Activated CD8-positive, alpha-beta memory T cell treated with anti-CD3 and anti-CD28 coated beads for 4 hours (primary cell): ENCODE measurements at regions not wholly inside any gene's neighbourhood (a gene's known extent, or its start where the extent isn't known, plus 50 kb on each side); places are given as distances from the start of the nearest gene placed in this dataset.
"Not testable (repeated sequence)": the region's sequence is repeated elsewhere in the genome, so short reads cannot be mapped to it uniquely, and the experiment has no call there.

ENCODE experiments used
- DNase-seq, 2 donors: peaks; one replicate each; pipeline ENCODE4 v3.0.0-alpha.2; 2020; ENCODE audit warnings: low read depth in 2 of 2

DNA sequence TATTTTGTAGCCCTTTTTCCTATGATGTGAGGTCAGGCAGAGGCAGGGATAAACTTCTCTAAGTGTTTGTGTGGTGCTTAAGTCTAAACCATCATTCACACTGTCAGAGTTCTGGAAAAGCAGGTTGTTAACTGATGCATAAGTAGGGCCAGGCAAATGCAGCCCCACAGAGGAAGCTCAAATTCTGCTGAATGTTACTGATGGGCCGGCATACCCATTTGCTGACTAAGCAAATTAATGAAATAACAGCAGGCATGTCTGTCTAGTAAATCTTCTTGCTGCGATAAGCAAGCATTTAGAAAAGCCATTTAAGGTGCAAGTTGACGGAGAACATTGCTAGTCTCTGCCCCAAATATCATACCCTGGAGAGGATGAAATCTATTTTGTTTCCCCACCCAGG lies 523.2 kb upstream of the CCDC196 start:
- DNase-seq = no peak

DNA sequence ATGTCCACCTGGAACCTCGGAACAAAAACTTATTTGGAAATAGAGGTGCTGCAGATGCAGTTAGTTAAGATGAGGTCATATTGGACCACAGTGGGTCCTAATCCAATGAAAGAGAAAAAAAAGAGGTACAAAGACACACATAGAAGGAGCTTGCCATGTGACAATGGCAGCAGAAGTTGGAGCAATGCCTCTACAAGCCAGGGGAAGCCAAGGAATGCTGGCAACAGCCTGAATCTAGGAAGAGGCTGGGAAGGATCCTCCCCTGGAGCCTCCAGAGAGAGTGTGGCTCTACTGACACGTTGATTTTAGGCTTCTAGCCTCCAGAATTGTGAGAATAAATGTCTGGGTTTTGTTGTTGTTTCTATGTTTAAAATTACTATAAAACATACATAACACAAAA lies 521.8 kb upstream of the CCDC196 start:
- DNase-seq = no peak

DNA sequence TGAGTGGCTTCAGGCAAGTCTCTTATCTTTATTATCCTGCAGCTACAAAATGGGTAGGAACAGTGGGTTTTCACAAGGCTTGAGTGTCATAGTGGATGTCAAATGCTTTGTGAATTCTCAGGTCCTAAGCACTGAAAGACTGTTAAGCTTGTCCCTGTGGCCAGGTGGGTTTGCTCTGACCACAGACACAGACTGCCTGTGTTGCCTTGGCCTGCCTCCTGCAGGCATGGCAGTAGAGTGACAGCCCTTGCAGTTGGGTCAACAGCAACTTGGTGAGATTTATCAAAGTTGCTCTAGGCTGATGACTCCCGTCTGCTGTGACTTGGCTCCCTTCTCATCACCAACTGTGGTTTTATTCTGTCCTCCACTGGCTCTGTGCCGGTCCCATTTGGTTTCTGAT lies 520.0 kb upstream of the CCDC196 start:
- no peak for DNase-seq

DNA sequence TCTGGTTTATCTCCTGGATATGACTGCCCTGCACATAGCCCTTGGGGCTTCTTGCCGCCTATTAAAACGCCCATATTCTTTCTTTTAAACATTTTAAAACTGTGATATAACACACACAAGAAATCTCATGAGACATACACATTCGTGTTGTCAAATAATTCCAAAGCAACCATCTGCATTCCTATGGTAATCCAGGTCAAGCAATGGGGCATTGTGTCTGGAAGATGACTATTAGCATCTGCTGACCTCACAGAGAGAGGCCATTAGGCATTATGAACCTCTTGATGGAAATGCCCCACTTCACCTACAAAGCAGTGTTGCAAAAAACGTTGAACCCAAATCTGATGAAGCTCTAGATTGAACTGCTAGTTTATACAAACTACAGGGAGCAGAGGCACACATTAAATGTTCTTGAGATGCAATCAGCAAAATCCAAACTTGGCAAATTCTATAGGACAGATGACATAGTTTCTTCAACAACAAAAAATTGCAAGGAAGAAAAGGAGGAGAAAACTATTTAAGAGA lies 513.8 kb upstream of the CCDC196 start:
- DNase-seq = no peak

DNA sequence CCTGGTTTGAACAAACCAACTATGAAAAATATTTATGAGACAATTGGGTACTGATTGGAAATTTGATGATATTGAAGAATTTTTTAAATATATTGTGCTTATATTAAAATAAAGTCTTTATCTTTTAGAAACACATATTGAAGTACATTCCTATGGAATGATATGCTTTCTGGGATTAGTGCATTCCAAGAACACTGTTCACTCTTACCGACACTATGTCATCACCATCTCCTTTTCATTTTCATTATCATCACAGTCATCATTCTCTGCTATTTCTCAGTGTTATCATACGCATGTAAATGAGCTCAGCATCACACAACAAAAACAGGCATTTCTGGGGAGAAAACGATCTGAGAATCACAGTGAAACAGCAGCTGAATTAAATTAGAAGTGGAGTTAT lies 513.3 kb upstream of the CCDC196 start:
- no peak for DNase-seq

DNA sequence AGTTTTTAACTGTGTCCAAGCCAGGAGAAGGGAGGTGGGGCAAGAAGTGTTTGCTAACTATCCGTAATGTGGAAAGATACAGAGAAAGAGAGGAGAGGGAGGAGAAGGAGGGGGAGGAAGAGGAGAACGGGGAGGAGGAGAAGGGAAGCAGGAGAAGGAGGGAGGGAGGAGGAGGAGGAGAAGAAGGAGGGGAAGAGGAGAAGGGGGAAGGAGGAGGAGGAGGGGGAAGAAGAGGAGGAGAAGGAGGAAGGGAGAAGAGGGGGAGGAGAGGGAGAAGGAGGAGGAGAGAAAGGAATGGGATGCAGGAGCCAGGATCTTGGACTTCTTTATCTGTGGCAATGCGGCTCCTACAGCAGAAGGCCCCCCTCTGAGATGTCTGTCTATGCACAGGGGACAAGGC lies 510.3 kb upstream of the CCDC196 start:
- no peak for DNase-seq

DNA sequence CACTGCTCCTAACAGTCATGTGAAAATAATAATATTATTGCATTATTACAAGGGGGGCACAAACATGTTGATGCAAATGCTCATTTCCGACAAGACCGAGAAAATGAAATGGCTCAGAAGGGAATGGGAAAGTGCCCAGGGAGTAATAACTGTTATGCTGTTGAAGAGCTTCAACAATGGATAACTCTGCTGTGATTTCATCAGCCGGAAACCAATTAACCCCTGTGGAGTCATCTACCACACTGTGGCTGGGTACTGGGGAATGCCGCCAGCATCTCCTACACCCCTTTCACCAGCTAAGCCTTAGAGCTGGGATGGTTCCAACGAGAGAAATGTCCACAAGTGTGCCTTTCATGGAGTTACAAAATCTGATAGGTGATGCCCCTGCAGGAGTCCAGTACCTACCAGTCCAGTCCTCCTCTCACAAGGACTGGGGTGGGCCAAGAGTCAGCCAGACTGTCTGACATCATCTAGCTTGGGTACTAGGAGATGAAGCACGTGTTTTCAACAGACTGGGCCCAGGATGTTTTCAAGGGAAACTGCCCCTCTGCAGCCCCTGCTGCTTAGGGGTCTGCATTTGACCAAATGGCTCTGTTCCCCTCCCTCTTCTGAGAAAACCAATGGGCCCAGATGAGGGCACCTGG lies 509.3 kb upstream of the CCDC196 start:
- no peak for DNase-seq

DNA sequence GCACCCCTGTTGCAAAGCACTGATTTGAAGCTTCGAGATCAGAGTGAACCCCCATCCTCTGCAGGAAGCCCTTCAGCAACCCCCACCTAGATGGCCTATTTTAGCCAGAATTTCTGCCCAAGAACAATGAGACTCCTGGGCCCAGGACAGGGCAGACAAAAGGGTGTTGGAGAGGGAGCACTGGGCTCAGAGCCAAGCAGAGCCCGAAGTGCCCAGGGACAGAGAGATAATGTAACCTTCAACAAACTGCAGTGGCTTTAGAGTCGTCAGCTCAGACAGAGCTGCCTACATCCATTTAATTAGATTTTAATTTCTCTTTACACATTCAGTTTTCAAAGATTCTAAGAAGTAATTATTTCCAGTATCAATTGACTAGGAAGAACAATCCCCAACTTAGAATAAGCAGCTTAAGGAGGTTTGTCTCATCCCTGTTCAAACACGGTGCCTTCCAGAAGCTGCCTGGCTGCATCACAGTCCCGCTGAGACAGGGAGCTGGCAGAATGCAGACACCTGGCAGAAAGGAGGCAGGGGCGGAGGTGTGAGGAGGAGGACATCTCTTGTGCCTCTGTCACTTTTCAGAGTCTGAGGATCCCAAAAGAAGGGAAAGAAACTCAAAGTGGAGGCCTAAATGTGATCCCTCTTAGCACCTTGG lies 504.9 kb upstream of the CCDC196 start:
- no peak for DNase-seq

DNA sequence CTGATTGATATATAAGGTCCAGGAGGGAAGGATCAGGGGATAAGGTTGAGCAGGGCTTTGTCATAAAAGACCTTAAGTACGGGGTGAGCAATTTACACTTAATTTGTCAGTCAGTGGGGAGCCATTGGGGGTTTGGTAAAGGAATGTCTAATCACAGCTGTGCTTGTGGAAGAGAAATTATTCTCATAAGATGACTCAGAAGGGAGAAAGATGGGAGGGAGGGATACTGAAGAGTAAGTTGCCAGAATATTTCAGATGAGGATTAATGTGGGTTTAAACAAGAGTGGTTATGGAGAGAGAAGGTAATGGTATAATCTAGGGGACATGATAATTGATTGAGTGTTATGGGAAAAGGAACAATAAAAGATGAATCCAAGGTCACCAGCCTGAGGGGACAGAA lies 500.1 kb upstream of the CCDC196 start:
- no peak for DNase-seq

DNA sequence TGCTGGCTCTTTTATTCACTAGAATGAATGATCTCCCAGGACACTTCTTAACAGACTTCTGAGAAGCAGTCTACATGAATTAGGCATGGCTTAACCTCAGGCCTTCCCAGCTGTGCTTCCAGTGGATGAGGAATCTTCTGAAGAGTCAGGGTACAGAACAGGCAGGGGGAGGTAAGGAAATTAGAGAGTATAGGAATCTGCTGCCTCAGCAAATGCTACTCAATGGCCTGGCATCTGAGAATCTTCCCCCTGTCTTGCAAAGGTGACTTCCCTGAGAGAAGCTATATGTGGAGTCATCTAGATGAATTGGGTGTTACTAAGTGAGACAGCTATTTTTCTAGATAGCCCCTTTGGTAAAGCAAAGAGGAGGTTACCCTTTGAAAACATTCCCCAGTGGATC lies 496.2 kb upstream of the CCDC196 start:
- DNase-seq = no peak

DNA sequence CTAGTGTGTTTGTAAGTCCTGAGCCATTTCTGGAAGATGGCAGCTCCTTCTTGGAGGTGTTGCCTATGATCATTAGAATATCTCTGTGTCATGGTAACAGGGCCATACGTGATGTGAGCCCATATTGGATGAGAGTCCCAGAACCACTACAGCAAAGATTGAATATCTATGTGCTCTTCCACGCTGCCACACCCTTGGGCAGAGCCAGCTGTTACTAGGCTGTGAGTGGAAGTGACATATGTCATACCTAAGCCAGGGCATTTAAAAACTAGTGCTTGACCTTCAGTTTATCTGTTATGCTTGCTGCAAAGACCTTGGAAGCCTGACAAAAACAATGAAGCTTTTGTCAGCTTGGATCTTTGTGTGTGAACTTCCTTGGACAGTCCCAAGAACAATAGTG lies 495.1 kb upstream of the CCDC196 start:
- DNase-seq = no peak

DNA sequence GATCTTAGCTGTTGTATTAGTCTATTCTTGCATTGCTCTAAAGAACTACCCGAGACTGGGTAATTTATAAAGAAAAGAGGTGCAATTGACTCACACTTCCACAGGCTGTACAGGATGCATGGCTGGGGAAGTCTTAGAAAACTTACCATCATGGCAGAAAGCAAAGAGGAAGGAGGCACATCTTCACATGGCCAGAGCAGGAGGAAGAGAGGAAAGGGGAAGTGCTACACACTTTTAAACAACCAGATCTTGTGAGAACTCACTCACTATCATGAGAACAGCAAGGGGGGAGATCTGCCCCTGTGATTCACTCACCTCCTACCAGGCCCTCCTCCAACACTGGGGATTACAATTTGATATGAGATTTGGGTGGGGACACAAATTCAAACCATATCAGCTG lies 494.2 kb upstream of the CCDC196 start:
- DNase-seq = not testable (repeated sequence)

DNA sequence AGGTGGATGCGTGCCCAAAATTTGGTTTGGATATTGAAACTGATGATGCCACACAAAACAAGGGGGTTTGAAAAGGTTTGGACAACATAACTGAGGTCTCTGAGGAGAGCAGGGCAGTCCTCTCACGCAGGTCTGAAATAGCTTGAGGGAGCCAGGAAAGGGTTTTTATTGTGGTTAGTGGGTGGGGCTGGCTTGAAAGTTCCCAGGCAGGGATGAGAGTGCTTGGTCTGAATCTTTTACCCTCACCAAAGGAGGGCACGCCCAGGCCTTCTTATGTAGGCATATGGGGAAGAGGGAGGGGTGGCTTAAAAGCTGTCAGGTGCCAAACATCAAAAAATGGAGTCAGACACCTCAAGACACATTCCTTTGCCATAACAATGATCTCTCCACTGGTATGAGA lies 493.1 kb upstream of the CCDC196 start:
- DNase-seq = no peak

DNA sequence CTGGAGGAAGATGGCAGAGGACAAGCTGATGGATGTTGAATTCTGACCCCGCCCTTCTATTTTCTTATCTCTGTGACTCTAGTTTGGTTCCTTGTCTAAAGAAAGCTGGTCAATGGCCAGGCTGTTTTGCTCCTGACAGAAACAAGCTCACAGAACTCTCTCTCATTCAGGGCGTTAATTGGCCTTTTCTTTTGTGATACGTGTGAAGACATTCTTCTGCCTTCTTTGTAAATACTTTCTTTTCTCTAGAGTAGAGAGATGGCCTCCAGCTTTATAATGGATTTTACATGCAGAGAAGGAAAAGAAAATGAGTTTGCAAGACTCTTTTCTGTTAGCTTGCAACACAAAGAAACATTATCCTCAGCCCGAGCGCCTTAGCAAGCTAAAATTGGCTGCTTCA lies 492.2 kb upstream of the CCDC196 start:
- no peak for DNase-seq

DNA sequence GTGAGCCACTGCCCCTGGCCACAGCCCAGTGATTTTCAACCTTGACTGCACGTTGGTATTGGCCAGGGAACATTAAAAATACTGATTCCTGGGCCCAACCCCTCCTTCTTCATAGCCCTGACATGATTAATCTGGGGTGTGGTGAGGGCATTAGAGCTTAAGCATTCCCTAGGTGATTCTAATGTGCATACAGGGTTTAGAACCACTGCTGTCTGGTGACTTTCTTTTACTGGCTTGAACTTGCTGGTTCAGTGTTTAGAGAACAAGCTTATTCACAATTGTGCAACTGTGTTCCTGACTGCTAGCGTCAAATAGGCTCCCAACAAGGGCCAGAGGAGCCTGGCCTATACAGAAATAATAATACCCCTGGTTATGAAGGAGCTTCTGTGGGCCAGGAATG lies 488.8 kb upstream of the CCDC196 start:
- no peak for DNase-seq

DNA sequence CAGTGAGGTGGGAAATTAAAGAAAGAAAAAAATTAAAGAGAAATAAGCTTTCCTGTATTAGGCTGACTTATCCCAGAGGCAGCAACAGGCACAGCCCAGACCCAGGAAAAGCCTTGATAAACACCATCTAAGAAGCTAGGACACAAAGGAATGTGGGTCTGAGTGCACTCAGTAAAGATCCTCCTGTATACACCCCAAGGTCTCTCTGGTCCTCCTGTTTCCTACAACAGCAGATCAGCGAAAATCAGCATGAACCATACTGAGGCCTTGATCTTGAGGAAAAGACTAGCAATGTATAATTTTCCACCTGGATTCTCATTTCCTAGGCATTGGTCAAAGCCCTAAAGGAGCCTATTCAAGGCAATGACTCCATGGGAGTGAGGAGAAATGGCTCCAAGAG lies 486.3 kb upstream of the CCDC196 start:
- DNase-seq = no peak

DNA sequence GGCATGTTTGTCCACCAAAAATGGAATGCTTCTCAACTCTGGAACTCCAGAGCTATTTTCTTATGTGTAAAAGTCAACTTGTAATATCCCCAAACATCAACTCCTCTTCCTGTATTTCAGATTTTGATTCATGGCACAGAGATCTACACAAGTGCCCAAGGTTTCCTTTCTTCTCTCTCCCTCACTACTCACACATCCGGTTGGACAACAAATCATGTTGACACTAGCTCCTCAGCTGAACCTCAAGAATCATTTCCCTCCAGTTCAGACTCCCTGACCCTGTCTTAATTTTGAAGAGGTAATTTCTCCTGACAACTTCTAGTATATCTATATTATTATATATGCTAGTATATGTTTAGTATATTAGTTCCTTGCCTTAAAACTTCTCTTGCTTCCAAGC lies 485.4 kb upstream of the CCDC196 start:
- DNase-seq = no peak

DNA sequence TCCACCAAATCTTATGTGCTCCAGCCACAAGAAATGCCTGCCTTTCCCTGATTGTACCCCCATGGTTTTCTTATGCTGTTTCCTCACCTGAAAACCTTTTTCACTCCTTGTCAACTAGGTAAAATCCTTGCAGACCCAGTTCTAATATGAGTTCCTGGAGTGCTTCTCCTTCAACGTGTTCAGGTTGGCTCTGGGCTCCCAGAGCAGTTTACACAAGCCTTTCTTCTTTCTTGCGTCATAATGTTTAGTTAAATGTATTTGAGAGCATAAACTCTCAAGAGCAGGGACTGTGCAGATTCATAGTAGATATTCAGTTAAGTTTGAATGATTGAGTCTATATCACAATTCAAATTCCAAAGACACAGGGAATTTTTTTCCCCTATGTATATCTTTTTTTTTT lies 484.8 kb upstream of the CCDC196 start:
- no peak for DNase-seq

DNA sequence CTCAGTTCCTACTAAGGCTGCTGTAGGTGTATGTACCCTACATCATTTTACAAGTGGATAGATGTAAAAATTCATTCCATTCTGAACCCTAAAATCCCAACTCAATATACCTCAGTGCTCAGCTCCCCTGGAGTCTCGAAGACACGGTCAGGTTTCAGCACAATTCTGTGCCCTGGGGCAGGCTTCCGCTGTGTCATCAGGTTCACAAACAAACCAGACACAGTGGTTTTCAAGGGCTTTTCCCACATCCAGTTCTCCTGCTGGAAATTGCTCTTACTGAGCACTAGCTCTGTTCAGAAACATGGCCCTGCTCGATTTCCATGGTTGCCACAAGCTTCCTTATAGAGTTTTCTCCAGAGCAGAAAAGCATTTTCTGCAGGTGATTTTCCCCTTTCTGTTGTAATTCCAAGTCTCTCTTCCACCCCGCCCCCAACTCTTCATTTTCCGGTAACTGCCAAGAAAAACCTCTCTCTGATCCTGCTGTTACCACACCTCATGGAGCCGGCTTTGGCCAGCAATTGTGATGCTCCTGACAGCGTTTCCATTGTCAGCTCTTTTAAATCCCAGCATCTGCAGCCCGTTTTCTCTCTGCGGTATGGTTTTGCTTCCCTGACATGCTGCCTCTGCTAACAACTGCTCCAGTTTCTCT lies 483.0 kb upstream of the CCDC196 start:
- no peak for DNase-seq

DNA sequence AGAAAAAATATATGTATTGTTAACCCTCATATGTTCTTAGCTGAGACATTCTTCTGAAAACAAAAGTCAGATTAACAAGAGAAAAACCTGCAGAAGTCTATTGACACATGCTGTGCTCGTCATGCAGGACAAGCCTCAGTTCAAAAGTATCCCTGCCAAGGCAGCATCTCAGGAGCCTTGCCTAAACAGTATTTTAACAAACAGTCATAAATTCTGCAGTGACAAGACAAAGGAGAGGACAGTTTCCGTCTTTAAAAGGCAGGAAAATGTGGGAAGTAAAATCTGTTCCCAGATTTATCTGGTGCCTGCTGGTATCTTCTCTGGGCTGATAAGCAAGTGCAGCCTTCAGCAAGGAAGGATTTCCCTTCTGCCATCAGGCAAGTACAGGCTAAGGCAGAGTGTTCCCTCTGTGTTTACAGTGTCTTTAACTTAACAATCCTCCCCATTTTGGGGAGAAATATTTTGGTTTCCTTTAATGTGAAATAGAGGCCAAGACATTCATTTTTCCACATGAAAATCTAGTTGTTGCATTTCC lies 480.2 kb upstream of the CCDC196 start:
- DNase-seq = no peak

DNA sequence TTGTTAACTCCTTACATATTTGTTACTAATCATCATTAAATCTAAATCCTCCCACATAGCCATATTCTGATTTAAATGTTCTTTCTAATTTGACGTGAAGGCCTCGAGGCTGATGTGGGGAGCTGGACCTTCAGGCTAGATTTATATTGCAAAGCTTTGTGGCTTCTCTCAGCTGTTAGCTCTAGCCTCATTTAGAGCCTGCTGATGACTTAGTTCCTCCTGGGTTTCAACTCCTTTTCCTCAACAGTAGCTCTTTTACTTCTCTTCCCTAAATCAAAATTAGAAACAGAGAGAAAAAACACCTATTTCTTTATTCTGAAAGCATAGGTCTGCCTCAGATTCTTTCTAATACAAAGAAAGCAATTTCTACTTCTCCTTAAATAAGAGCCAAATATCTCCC lies 477.5 kb upstream of the CCDC196 start:
- no peak for DNase-seq

DNA sequence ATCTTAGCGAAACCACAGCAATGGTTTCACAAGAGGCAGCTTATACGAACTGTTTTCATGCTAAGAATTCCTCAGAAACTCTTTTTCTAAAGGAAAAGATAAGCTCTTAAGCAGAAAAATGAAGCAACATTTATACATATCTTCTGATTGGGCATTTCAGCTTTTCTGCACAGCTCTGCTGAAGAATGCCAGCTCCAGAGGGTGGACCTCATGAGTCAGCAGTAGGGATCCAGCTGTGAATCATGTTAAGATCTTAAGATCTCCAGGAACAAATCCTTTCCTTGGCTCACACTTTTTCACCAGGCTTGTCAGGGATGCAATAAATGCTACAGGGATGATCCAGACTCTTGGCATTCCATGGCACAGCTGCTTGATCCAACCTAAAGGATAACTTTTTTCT lies 477.1 kb upstream of the CCDC196 start:
- DNase-seq = no peak

DNA sequence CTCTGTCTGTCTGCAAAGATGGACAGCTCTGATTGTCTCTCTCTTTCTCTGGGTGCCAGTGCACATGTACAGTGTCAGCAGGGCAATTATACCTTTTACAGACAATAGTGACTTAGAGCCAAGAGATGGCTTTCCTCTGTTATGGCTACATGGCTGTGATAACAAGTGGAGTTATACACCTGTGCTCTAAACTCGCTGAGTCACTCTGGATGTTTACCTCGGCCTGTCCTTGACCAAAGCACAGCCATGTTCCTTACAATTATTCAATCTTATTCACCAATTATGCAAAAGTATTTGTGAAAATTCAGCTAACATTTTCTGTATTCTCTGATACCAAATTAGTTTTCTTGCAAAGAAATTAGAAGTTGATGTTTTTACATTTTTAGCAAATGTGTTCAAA lies 475.5 kb upstream of the CCDC196 start:
- no peak for DNase-seq
